ENCODE measurements at regions not wholly inside any gene's neighbourhood (a gene's known extent, or its start where the extent isn't known, plus 50 kb on each side); places are given as distances from the start of the nearest gene placed in this dataset.

- no peak for DNase-seq (ENCODE audit: low spot score)
These were observed 211.2 kb upstream of the PMEPA1 start for GRCh38 chr20:57920971-57921370.

GRCh38 chr20:57919049-57919448 lies 209.2 kb upstream of the PMEPA1 start:
- DNase-seq (ENCODE audit: low spot score) = no peak

GRCh38 chr20:57918551-57918950 lies 208.7 kb upstream of the PMEPA1 start:
- no peak for DNase-seq (ENCODE audit: low spot score)

- DNase-seq (ENCODE audit: low spot score) = no peak
These were observed 204.4 kb upstream of the PMEPA1 start for GRCh38 chr20:57914205-57914604.

GRCh38 chr20:57913156-57913930 lies 203.5 kb upstream of the PMEPA1 start:
- DNase-seq (ENCODE audit: low spot score) = no peak

- no peak for DNase-seq (ENCODE audit: low spot score)
These were observed 202.4 kb upstream of the PMEPA1 start for GRCh38 chr20:57912227-57912582.

- no peak for DNase-seq (ENCODE audit: low spot score)
These were observed 201.9 kb upstream of the PMEPA1 start for GRCh38 chr20:57911512-57912226.

- DNase-seq (ENCODE audit: low spot score) = no peak
These were observed 200.9 kb upstream of the PMEPA1 start for GRCh38 chr20:57910716-57911115.

GRCh38 chr20:57909763-57910331 lies 200.0 kb upstream of the PMEPA1 start:
- DNase-seq (ENCODE audit: low spot score) = no peak

- DNase-seq (ENCODE audit: low spot score) = no peak
These were observed 199.2 kb upstream of the PMEPA1 start for GRCh38 chr20:57908704-57909630.

GRCh38 chr20:57908226-57908625 lies 198.4 kb upstream of the PMEPA1 start:
- DNase-seq (ENCODE audit: low spot score) = no peak

GRCh38 chr20:57907131-57908000 lies 197.6 kb upstream of the PMEPA1 start:
- no peak for DNase-seq (ENCODE audit: low spot score)

GRCh38 chr20:57905448-57905847 lies 195.6 kb upstream of the PMEPA1 start:
- DNase-seq (ENCODE audit: low spot score) = no peak

GRCh38 chr20:57904314-57905105 lies 194.7 kb upstream of the PMEPA1 start:
- no peak for DNase-seq (ENCODE audit: low spot score)

- DNase-seq (ENCODE audit: low spot score) = no peak
These were observed 192.7 kb upstream of the PMEPA1 start for GRCh38 chr20:57902473-57902872.

- no peak for DNase-seq (ENCODE audit: low spot score)
These were observed 191.7 kb upstream of the PMEPA1 start for GRCh38 chr20:57901526-57901925.

GRCh38 chr20:57900226-57900905 lies 190.6 kb upstream of the PMEPA1 start:
- no peak for DNase-seq (ENCODE audit: low spot score)

- no peak for DNase-seq (ENCODE audit: low spot score)
These were observed 189.7 kb upstream of the PMEPA1 start for GRCh38 chr20:57899554-57899953.

- no peak for DNase-seq (ENCODE audit: low spot score)
These were observed 188.5 kb upstream of the PMEPA1 start for GRCh38 chr20:57898332-57898731.

GRCh38 chr20:57897891-57898290 lies 188.1 kb upstream of the PMEPA1 start:
- DNase-seq (ENCODE audit: low spot score) = no peak

Measured in ureter (tissue), 1 donor.